ENCODE measurements at regions not wholly inside any gene's neighbourhood (a gene's known extent, or its start where the extent isn't known, plus 50 kb on each side); places are given as distances from the start of the nearest gene placed in this dataset.
A peak's percentile ranks its signal among the peaks of the same experiment; 100 is the strongest.

DNA sequence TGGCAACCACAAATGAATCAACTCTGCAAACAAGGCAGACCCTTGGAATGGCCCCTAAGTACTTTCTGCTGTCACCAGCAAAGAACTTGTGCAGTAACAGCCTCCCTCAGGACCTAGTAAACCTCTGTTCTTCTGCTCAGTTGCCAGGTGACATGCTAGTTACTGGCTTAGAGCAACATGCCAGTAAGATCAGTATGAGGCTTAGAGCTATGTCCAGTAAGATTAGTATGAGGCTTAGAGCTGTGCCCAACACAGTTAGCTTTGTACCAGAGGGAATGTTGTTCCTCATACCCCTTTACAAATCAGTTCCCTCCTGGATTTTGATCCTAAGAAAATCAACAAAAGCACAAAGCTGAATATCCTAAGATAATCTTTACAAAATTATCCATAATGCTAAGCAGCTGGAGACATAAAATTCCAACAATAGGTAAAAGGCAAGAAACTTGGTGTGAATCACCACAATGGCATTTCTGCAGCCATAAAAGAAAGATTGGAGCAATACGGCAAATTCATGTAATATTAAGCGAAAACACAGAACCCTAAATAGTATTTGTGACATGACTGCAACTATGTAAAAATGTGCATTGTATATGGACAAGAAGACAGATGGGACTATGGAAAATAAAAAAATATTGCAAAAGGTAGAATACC is 107.3 kb upstream of the LPP start:
- H3K36me3 Mint-ChIP-seq: peaks cover 11% of the 10 kb centered on the region
- H3K9me3 Mint-ChIP-seq: peaks cover 3% of the 10 kb centered on the region
- no peak overlapping the region for H3K27ac Mint-ChIP-seq
- H3K4me1 Mint-ChIP-seq (ENCODE audit: low read depth in 2 of 2): peaks cover 37 to 41% of the 10 kb centered on the region in 2 donors
- H3K27me3 Mint-ChIP-seq: peaks cover 18 to 27% of the 10 kb centered on the region in 2 donors
- H3K4me3 Mint-ChIP-seq: no peak overlapping the region
- DNase-seq (ENCODE audit: low spot score) (no peak), ATAC-seq (no peak)

DNA sequence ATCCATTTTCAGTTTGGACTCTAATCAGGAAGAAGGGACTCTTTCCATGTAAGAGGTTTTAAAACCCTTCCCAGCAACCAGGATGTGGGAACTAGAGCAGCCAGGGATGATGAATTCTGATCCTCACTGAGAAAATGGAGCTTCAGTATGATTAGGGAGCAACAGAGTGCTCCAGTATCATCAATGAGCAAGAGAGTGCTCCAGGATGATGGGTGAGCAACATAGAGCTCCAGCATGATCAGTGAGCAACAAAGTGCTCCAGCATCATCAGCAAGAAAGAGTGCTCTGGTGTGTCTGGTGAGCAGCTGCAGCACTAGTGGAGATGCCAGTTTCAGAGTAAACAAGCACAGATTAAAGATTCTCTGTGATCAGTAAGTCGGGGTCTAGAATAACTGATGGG is 106.4 kb upstream of the LPP start:
- H3K27ac Mint-ChIP-seq: no peak overlapping the region
- no peak for ATAC-seq

DNA sequence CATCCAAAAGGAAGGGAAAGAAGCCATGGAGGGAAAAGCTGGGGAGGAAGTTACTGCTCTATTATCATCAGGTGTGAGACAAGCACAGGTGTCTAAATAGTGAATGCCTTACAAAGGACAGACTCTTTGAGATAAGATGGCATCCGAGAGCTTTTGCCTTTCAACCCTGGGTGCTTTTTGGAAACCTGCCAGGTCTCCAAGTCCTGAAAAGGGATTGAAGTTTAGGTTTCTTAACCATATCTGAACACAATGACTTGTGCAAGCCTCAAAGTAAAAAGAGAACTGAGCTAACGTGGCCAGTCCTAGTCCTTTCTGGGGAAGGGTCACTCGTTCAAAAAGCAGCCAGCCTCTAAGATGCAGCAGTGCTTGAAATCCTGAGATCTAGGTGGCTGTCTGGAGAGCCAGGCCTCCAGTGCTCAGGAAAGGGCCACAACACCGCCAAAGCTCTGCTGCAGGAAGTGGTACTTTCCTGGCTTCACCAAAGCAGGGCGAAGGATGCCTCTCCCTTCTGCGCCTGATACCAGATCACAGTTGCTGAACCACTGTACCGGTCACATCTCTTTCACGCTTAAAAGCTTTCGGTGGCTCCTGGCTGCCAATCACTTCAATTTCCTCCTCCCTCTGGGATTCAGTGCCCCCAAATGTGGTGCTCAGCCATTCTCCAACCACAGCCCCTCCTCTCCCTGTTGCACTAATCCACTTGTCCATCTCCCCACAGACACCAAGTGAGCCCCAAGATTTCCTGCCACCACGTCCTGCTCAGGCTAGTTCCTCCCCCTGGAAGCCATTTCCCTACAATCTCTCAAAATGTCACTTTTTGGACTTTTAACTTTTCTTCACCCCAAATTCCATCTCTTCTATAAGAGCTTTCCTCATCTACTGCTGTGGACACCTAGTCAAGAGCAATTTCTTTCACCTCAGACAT is 104.1 kb upstream of the LPP start:
- H3K9me3 Mint-ChIP-seq: no peaks in the 10 kb centered on the region
- H3K4me1 Mint-ChIP-seq (ENCODE audit: low read depth in 2 of 2): peaks cover 23% of the 10 kb centered on the region in 2 donors
- peak; percentile 62 for DNase-seq (ENCODE audit: low spot score)
- peak overlapping the region in 1 of 2 donors; percentile 22 for H3K27ac Mint-ChIP-seq
- no peaks in the 10 kb centered on the region for H3K36me3 Mint-ChIP-seq
- peaks cover 0 to 18% of the 10 kb centered on the region in 2 donors for H3K27me3 Mint-ChIP-seq
- ATAC-seq: peak; percentile 75 to 85
- H3K4me3 Mint-ChIP-seq: peak overlapping the region; percentile 61

More for the DNA sequence above, 106.4 kb upstream of the LPP start:
- DNase-seq (ENCODE audit: low spot score): no peak
- H3K36me3 Mint-ChIP-seq: peaks cover 11% of the 10 kb centered on the region
- peaks cover 13 to 22% of the 10 kb centered on the region in 2 donors for H3K27me3 Mint-ChIP-seq
- peaks cover 3% of the 10 kb centered on the region for H3K9me3 Mint-ChIP-seq
- H3K4me3 Mint-ChIP-seq: no peak overlapping the region
- H3K4me1 Mint-ChIP-seq (ENCODE audit: low read depth in 2 of 2): peaks cover 30 to 34% of the 10 kb centered on the region in 2 donors

DNA sequence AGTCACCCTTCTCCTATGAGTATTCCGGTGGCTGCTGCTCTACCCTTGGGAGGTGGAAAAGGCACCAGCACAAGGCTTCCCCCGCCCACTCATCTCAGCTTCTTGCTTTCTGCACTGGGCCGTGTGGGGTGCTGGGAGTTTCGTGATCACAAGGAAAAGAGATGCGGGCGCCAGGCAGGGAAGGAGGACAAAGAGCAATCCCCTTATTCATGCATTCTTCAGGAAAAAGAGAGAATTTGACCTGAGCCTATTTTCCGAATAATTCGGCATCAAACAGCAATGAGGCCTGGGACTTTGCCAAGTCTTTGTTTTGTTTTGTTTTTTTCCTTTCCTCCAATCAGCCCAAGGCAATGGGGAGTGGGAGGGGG is 102.2 kb upstream of the LPP start:
- Mint-ChIP-seq H3K9me3 (no peaks in the 10 kb centered on the region), H3K4me3 (no peak overlapping the region), H3K27ac (no peak overlapping the region), H3K36me3 (no peaks in the 10 kb centered on the region), H3K27me3 (peaks cover 0 to 18% of the 10 kb centered on the region in 2 donors), H3K4me1 (ENCODE audit: low read depth in 2 of 2) (peaks cover 22% of the 10 kb centered on the region in 2 donors)
- ATAC-seq (no peak), DNase-seq (ENCODE audit: low spot score) (no peak)

DNA sequence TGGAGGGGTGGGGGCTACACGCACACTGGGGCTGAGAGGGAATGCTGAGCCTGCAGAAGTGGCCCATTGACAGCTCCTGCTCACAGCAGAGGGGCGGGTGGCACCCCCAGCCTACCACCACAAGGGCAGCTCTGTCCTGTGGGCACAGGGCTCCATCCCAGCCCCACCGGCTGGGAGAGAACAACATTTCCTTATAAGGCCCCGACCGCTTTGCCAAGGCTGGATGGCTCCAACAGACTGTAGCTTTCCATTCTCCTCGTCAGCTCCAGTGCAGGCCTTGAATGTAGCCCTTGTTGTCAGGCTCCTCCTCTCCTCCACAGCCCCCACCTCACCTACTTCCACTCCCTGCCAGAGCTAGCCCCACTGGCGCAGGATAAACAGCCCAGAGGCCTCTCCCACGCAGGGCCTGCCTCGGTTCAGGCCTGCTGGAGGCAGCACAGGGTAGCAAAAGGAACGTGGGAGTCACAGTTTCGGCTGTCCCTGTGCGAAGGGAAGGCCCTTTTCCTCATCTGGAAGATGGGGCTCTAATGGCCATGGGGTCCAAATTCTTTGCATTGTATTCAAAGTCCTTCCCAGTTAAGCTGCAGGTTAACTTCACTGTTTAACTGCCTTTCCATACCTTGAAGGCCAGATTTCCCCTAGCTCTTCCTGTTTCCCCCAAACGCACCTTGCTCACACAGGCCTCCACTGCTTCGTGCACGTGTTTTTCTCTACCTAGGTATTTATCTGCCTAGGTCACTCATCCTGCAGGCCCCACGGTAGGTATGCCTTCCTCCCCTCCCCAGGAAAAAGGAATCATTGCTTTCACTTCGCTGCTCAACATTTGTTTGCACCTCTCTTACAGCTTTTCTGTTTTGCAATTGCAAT is 101.6 kb upstream of the LPP start:
- Mint-ChIP-seq H3K27ac (peak overlapping the region in 1 of 2 donors; percentile 32), H3K27me3 (peaks cover 0 to 17% of the 10 kb centered on the region in 2 donors), H3K9me3 (no peaks in the 10 kb centered on the region), H3K4me3 (no peak overlapping the region), H3K4me1 (ENCODE audit: low read depth in 2 of 2) (peaks cover 22% of the 10 kb centered on the region in 2 donors), H3K36me3 (no peaks in the 10 kb centered on the region)
- no peak for DNase-seq (ENCODE audit: low spot score)
- ATAC-seq: no peak

DNA sequence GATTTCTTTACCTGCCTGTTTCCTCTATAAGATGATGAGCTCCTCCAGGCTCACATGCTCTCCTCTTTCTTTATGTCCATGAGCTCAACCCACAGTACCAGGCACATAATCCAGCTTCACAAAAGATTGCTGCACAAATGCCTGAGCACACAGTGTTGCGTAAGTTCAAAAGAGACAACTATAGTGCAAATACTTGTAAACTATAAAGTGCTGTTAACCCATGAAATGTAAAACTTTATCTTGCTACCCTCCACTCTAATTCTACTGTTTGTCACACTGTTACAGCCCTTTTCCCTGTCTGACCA is 101.0 kb upstream of the LPP start:
- ATAC-seq (no peak), DNase-seq (ENCODE audit: low spot score) (no peak)
- Mint-ChIP-seq H3K27me3 (peaks cover 0 to 14% of the 10 kb centered on the region in 2 donors), H3K9me3 (no peaks in the 10 kb centered on the region), H3K4me1 (ENCODE audit: low read depth in 2 of 2) (peaks cover 22% of the 10 kb centered on the region in 2 donors), H3K27ac (peak overlapping the region in 1 of 2 donors; percentile 32), H3K36me3 (no peaks in the 10 kb centered on the region), H3K4me3 (no peak overlapping the region)

DNA sequence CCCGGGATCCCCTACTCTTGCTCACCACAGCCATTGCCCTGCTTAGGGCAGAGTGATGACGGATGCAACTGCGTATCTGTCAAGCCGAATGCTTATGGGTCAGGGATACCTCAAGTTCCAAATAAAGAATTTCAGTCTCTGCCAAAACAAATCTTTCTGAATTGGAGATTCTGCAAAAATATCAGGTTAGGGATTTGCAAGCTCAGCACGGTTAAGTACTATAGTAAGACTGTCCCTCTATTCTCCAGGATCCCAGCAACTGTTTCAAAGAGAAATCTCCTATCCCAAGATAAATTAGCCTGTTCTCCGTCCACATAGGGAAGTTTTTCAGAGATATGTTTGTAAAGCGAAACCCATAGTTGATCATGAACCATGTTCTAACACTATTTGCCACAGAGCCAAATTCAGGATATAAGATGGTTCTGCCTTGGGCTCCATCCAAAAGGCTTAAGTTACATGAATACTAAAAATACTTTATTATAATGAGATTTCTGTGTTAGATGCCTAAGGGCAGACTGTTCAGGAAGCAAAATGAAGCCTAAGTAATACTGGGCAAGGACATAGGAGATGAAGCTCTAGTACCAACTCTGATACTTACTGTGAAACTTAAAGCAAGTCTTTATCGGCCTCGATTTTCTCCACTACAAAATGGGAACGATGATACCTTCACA is 100.1 kb upstream of the LPP start:
- Mint-ChIP-seq H3K9me3 (no peaks in the 10 kb centered on the region), H3K4me3 (no peak overlapping the region), H3K36me3 (no peaks in the 10 kb centered on the region), H3K27ac (no peak overlapping the region), H3K27me3 (peaks cover 0 to 10% of the 10 kb centered on the region in 2 donors), H3K4me1 (ENCODE audit: low read depth in 2 of 2) (peaks cover 22% of the 10 kb centered on the region in 2 donors)
- ATAC-seq (no peak), DNase-seq (ENCODE audit: low spot score) (no peak)

DNA sequence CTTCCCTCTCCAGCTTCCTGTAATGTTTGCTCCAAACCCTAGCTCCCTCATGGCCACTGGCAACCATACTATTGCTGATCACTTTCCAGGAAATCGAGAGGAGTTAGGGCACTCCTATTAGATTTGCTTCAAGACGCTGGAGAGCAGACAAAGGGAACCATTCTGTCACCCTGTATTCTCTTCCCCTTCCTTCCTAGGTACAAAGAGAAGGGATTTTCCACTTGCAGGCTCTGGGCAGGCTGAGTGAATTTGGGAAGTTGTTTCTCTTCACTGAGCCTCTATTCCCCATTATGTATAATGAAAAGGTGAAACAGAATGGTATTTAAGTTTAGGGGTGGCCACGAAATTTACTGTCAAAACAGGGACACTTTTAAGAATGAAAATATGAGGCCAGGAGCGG is 99.4 kb upstream of the LPP start:
- Mint-ChIP-seq H3K36me3 (no peaks in the 10 kb centered on the region), H3K27me3 (peaks cover 0 to 10% of the 10 kb centered on the region in 2 donors), H3K27ac (no peak overlapping the region), H3K4me3 (no peak overlapping the region), H3K4me1 (ENCODE audit: low read depth in 2 of 2) (peaks cover 22% of the 10 kb centered on the region in 2 donors), H3K9me3 (no peaks in the 10 kb centered on the region)
- no peak for DNase-seq (ENCODE audit: low spot score)
- ATAC-seq: no peak

DNA sequence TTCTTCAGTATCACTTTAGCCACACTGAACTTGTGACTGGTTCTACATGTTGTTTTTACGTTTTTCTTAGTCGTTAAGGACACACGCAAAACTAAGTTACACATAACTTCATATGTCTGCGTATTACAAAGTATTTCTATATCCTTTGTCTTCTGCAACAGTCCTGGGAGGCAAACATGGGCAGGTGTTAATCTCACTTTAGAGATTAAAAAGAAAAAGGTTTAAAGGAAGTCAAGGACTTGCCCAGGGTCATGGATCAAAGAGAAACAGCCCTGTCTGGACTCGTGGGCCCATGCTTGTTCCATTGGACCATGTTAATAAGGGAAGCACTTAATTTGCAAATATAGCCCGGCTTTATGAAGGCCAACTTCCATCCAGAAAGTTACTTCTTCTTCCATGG is 98.6 kb upstream of the LPP start:
- peaks cover 0 to 7% of the 10 kb centered on the region in 2 donors for H3K27me3 Mint-ChIP-seq
- ATAC-seq (no peak), DNase-seq (ENCODE audit: low spot score) (no peak)
- H3K36me3 Mint-ChIP-seq: no peaks in the 10 kb centered on the region
- no peaks in the 10 kb centered on the region for H3K9me3 Mint-ChIP-seq
- no peak overlapping the region for H3K4me3 Mint-ChIP-seq
- H3K27ac Mint-ChIP-seq: no peak overlapping the region
- peaks cover 18 to 21% of the 10 kb centered on the region in 2 donors for H3K4me1 Mint-ChIP-seq (ENCODE audit: low read depth in 2 of 2)

DNA sequence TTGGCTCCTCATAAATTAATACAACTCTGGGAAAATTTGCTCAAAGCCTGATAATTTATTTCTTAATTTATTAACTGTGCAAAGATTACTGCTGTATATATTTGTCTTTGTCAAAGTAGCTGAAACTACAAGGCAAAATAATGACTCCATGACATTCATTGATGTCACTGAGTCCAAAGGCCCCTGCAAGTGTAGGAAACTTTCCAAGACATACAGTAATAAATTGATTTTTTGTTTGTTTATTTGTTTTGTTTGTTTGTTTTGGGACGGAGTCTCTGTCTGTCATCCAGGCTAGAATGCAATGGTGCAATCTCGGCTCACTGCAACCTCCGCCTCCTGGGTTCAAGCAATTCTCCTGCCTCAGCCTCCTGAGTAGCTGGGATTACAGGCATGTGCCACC is 96.8 kb upstream of the LPP start:
- no peak overlapping the region for H3K4me3 Mint-ChIP-seq
- no peaks in the 10 kb centered on the region for H3K36me3 Mint-ChIP-seq
- no peaks in the 10 kb centered on the region for H3K9me3 Mint-ChIP-seq
- ATAC-seq (no peak), DNase-seq (ENCODE audit: low spot score) (no peak)
- no peak overlapping the region for H3K27ac Mint-ChIP-seq
- peaks cover 0 to 7% of the 10 kb centered on the region in 2 donors for H3K27me3 Mint-ChIP-seq
- H3K4me1 Mint-ChIP-seq (ENCODE audit: low read depth in 2 of 2): peaks cover 23% of the 10 kb centered on the region in 2 donors

DNA sequence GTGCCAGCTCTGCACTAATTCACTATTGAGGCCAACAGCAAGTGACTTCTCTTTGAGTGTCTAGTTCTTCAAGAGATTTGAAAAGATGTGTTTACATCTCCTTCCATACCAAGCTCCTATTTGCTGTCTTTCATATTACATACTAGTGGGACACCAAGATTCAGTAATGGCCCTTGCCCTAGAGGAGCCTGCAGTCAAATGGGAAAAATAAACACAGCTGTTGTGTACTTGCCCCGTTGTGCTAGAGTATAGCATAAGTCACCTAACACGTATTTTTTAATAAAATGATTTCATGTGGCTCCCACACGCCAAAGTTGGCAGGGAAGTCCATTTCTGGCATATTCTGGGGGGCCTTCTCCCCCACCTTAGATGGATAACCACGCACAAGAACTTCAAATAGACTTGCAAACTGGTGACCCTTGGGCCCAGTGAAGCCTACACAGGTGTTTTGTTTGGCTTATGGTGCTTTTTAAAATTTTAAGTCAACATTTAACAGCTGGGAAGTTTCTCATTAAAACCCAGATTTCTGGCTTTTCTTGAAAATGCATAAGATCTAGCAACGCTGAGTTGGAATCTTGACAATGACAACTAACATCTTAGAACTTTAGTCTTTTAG is 95.3 kb upstream of the LPP start:
- Mint-ChIP-seq H3K4me3 (no peak overlapping the region), H3K27ac (peak overlapping the region in 1 of 2 donors; percentile 15), H3K36me3 (no peaks in the 10 kb centered on the region), H3K9me3 (no peaks in the 10 kb centered on the region), H3K27me3 (no peaks in the 10 kb centered on the region), H3K4me1 (ENCODE audit: low read depth in 2 of 2) (peaks cover 16% of the 10 kb centered on the region in 2 donors)
- ATAC-seq: no peak
- no peak for DNase-seq (ENCODE audit: low spot score)

DNA sequence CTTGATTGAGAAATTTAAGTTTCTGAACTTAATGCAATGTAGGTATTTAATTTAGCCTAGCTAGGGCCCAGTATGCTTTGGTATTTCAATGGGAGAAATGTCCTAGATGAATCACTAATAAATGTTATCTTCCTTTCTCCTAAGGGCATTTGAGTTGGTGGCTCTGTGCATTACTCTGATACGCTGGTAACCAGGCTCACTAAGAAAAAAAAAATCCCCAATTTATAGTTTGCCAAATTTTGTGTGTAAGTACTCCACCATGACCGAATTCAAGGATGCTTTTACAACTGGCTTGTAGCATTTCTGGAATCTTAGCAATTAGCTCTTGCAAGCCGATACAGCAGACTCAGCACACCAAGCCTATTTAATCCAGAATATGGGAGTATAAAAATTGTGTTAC is 94.6 kb upstream of the LPP start:
- no peak overlapping the region for H3K4me3 Mint-ChIP-seq
- no peaks in the 10 kb centered on the region for H3K27me3 Mint-ChIP-seq
- H3K27ac Mint-ChIP-seq: peak overlapping the region in 1 of 2 donors; percentile 15
- peaks cover 16% of the 10 kb centered on the region in 2 donors for H3K4me1 Mint-ChIP-seq (ENCODE audit: low read depth in 2 of 2)
- ATAC-seq: no peak
- no peak for DNase-seq (ENCODE audit: low spot score)
- no peaks in the 10 kb centered on the region for H3K9me3 Mint-ChIP-seq
- H3K36me3 Mint-ChIP-seq: no peaks in the 10 kb centered on the region

DNA sequence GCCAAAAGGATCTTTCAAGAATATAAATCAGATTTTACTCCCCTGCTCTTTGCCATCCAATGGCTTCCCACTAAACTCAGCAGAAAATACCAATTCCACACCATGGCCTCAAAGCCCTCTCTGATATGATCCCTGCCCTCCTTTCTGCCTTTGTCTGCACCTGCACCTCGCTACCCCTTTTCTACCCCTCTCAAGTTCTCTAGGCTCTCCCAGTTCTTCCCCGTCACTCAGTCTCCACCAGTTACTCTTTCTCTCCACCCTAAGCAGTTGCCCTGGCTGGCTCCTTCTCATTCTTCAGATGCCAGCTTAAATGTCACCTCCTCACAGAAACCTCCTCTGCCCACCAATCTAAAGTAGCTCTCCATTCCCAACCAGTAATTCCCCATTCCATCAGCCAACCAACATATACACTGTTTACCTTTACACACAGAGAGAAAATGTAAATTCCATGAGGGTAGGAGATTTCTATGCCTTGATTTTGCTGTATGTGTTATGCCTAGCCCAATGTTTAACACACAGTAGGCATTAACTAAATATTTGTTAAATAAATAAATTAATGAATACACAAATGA is 93.6 kb upstream of the LPP start:
- no peak for ATAC-seq
- H3K36me3 Mint-ChIP-seq: no peaks in the 10 kb centered on the region
- peaks cover 16% of the 10 kb centered on the region in 2 donors for H3K4me1 Mint-ChIP-seq (ENCODE audit: low read depth in 2 of 2)
- no peaks in the 10 kb centered on the region for H3K9me3 Mint-ChIP-seq
- H3K4me3 Mint-ChIP-seq: no peak overlapping the region
- H3K27me3 Mint-ChIP-seq: no peaks in the 10 kb centered on the region
- peak overlapping the region in 1 of 2 donors; percentile 15 for H3K27ac Mint-ChIP-seq
- no peak for DNase-seq (ENCODE audit: low spot score)
